ENCODE measurements at regions not wholly inside any gene's neighbourhood (a gene's known extent, or its start where the extent isn't known, plus 50 kb on each side); places are given as distances from the start of the nearest gene placed in this dataset.

DNA sequence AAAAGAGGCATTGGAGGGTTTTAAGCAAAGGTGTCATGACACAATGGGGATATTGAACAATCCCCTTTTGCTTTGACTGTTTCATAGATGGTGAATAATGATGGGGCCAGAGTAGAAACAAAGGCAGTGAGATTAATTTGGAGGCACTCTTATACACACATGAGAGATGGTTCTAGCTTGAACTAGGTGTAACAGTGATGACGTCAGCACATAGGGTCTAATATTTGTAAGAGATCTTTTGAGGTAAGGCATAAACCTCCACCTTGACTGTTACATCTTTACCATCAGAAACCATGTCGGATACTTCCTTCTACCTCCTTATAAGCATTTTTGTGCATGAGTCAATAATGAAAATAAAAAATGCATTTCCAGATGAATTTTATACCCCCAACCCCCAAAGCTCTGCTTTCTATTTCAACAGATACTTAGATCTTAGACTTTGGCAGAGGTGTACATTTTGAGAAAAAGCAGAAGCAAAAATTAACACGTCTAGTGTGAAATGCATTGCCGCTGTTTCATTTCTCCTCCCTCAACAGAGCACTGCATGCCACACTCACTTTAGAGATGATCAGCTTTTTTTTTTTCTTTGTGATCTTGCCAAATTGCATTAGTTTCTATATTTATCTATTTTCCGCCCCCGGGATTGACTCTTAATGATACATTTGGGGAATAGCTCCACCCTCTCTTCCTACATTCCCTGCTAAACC lies 87.2 kb downstream of the HS3ST1 start:
- ChIA-PET POLR2A (no interaction called here), CTCF (no interaction called here)
- Histone ChIP-seq H3K4me1 (ENCODE audit: control insufficient read depth, insufficient read depth, low read length) (no peaks in the 10 kb centered on the region), H3K36me3 (ENCODE audit: control insufficient read depth in 2 of 2, insufficient read depth in 1 of 2, low read length in 2 of 2) (no peaks in the 10 kb centered on the region), H3K4me3 (ENCODE audit: low read depth, low read length) (no peak overlapping the region), H3K9me3 (ENCODE audit: control insufficient read depth, insufficient read depth, low read depth, low read length) (no peaks in the 10 kb centered on the region), H3K27ac (ENCODE audit: extremely low read depth, low read depth, low read length) (no peak overlapping the region)
- TF ChIP-seq REPIN1 (tag by site-specific recombination; IDR thresholded peaks at IDR 0.05; ENCODE audit: low read depth) (no peak), ZNF561 (tag by site-specific recombination; IDR thresholded peaks at IDR 0.05; ENCODE audit: borderline replicate concordance) (no peak), SCRT2 (tag by site-specific recombination; IDR thresholded peaks at IDR 0.05) (no peak), ZNF629 (tag by site-specific recombination; IDR thresholded peaks at IDR 0.05) (no peak), ZNF558 (tag by site-specific recombination; IDR thresholded peaks at IDR 0.05) (no peak), ZNF146 (tag by site-specific recombination; IDR thresholded peaks at IDR 0.05) (no peak), ZNF621 (tag by site-specific recombination; IDR thresholded peaks at IDR 0.05) (no peak), ZSCAN23 (tag by site-specific recombination; IDR thresholded peaks at IDR 0.05) (no peak), ZNF184 (tag by site-specific recombination; IDR thresholded peaks at IDR 0.05) (no peak), ZXDB (tag by site-specific recombination; IDR thresholded peaks at IDR 0.05) (no peak)

DNA sequence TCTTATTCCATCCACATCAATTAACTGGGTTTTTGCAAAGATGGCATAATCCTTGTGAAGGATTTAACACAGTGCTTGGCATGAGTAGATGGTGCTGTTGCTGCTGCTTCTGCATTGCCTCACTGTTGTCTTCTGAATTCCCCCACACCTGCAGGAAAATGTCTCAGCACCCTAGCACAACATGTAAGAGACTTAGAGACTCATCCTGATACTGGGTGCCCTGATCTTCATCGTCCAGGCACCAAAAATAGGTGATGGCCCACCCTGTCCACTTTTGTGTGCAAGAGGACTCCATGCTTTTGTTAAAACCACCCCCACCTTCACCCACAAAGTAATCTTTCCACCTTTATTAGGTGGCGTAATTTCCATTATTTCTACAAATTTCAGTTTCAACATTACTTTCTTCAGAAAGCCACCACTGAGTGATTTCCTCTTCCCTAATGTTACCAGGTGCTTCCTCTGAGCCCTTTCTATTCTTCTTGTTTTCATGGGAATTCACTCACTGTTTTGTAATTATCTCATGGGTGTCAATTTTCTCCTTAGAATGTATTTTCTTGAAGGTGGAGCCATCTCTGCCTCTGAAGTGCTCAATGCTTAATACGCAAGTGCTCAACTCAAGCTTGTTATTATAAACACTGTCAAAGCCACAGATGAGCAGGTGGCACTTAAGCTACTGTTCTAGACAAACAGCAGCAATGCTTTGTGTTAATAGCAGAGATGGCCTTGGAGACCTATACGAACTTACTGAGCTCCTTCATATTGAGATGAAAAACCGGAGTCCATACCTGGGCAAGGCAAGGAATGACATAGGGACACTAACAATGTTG lies 89.5 kb downstream of the HS3ST1 start:
- Histone ChIP-seq H3K9me3 (ENCODE audit: control insufficient read depth, insufficient read depth, low read depth, low read length) (no peaks in the 10 kb centered on the region), H3K4me1 (ENCODE audit: control insufficient read depth, insufficient read depth, low read length) (no peaks in the 10 kb centered on the region), H3K36me3 (ENCODE audit: control insufficient read depth in 2 of 2, insufficient read depth in 1 of 2, low read length in 2 of 2) (no peaks in the 10 kb centered on the region), H3K27ac (ENCODE audit: extremely low read depth, low read depth, low read length) (no peak overlapping the region), H3K4me3 (ENCODE audit: low read depth, low read length) (no peak overlapping the region)
- ChIA-PET POLR2A (no interaction called here), CTCF (no interaction called here)
- TF ChIP-seq, protein P1, sequence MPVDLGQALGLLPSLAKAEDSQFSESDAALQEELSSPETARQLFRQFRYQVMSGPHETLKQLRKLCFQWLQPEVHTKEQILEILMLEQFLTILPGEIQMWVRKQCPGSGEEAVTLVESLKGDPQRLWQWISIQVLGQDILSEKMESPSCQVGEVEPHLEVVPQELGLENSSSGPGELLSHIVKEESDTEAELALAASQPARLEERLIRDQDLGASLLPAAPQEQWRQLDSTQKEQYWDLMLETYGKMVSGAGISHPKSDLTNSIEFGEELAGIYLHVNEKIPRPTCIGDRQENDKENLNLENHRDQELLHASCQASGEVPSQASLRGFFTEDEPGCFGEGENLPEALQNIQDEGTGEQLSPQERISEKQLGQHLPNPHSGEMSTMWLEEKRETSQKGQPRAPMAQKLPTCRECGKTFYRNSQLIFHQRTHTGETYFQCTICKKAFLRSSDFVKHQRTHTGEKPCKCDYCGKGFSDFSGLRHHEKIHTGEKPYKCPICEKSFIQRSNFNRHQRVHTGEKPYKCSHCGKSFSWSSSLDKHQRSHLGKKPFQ (tag by site-specific recombination; IDR thresholded peaks at IDR 0.05) = no peak
- TF ChIP-seq ZNF510 (tag by site-specific recombination; IDR thresholded peaks at IDR 0.05; ENCODE audit: insufficient replicate concordance) (no peak), ZNF391 (tag by site-specific recombination; IDR thresholded peaks at IDR 0.05; ENCODE audit: borderline replicate concordance, low read depth) (no peak), ZNF623 (tag by site-specific recombination; IDR thresholded peaks at IDR 0.05) (no peak), ZNF555 (tag by site-specific recombination; conservative IDR thresholded peaks at IDR 0.05) (no peak)
- TF ChIP-seq, protein P2, sequence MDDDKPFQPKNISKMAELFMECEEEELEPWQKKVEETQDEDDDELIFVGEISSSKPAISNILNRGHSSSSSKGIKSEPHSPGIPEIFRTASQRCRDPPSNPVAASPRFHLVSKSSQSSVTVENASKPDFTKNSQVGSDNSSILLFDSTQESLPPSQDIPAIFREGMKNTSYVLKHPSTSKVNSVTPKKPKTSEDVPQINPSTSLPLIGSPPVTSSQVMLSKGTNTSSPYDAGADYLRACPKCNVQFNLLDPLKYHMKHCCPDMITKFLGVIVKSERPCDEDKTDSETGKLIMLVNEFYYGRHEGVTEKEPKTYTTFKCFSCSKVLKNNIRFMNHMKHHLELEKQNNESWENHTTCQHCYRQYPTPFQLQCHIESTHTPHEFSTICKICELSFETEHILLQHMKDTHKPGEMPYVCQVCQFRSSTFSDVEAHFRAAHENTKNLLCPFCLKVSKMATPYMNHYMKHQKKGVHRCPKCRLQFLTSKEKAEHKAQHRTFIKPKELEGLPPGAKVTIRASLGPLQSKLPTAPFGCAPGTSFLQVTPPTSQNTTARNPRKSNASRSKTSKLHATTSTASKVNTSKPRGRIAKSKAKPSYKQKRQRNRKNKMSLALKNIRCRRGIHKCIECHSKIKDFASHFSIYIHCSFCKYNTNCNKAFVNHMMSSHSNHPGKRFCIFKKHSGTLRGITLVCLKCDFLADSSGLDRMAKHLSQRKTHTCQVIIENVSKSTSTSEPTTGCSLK (tag by site-specific recombination; IDR thresholded peaks at IDR 0.05) = no peak
- TF ChIP-seq, protein P3, sequence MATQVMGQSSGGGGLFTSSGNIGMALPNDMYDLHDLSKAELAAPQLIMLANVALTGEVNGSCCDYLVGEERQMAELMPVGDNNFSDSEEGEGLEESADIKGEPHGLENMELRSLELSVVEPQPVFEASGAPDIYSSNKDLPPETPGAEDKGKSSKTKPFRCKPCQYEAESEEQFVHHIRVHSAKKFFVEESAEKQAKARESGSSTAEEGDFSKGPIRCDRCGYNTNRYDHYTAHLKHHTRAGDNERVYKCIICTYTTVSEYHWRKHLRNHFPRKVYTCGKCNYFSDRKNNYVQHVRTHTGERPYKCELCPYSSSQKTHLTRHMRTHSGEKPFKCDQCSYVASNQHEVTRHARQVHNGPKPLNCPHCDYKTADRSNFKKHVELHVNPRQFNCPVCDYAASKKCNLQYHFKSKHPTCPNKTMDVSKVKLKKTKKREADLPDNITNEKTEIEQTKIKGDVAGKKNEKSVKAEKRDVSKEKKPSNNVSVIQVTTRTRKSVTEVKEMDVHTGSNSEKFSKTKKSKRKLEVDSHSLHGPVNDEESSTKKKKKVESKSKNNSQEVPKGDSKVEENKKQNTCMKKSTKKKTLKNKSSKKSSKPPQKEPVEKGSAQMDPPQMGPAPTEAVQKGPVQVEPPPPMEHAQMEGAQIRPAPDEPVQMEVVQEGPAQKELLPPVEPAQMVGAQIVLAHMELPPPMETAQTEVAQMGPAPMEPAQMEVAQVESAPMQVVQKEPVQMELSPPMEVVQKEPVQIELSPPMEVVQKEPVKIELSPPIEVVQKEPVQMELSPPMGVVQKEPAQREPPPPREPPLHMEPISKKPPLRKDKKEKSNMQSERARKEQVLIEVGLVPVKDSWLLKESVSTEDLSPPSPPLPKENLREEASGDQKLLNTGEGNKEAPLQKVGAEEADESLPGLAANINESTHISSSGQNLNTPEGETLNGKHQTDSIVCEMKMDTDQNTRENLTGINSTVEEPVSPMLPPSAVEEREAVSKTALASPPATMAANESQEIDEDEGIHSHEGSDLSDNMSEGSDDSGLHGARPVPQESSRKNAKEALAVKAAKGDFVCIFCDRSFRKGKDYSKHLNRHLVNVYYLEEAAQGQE (tag by site-specific recombination; IDR thresholded peaks at IDR 0.05) = no peak
